GM13977 (cell line): ENCODE measurements at regions not wholly inside any gene's neighbourhood (a gene's known extent, or its start where the extent isn't known, plus 50 kb on each side); places are given as distances from the start of the nearest gene placed in this dataset.

Experiments
- DNase-seq: peaks from one replicate; pipeline ENCODE4 v3.0.0; 2012; ENCODE audit warnings: low spot score
- CTCF ChIP-seq: IDR thresholded peaks from 2 replicates; pipeline ENCODE4 v1.5.1; 2012; ENCODE audit warnings: mild to moderate bottlenecking, control low read depth; ENCODE audit not compliant: insufficient read depth; ENCODE audit errors: extremely low read depth, missing control alignments
- in situ Hi-C: fragments of 300-500 bp; cut with MboI; formaldehyde crosslinking; loops from one replicate; pipeline ENCODE4 v1.12.0; 2022; ENCODE audit warnings: low sequenced_read_pairs, low pct_unique_long_range_greater_than_20kb, mixed read lengths, inconsistent platforms; ENCODE audit not compliant: unreplicated experiment

- in situ Hi-C loops, result no loop called here
- no peak for TF ChIP-seq CTCF
- no peak for DNase-seq
Measured at GRCh38 chr2:22616031-22616430, 768.9 kb upstream of the KLHL29 start.

- no peak for DNase-seq
- no peak for TF ChIP-seq CTCF
- in situ Hi-C loops, result no loop called here
Measured at GRCh38 chr2:22623620-22624019, 761.4 kb upstream of the KLHL29 start.

DNA sequence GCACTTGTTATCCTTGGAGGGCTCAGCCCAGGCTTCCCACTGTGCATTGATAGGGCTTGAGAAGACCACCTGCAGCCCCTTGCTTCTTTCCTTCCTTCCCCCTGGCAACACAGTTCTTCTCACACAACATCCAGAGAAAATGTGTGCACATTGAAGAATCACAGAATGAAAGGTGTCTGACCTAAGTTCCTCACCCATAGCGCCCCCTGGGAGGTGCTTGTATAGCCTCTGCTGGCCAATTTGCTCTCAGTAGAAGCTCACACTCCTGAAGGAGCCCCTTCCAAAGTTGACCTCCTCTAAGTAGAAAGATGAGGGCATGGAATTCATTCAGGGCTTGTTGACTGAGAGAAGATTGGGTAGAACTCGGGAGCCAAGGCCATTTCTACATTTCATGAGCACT is 758.4 kb upstream of the KLHL29 start:
- in situ Hi-C loops, result no loop called here
- no peak for DNase-seq
- peak; percentile 21 for TF ChIP-seq CTCF

- no peak for DNase-seq
- in situ Hi-C loops, result no loop called here
- TF ChIP-seq CTCF, result no peak
Measured at GRCh38 chr2:22628221-22628620, 756.8 kb upstream of the KLHL29 start.

DNA sequence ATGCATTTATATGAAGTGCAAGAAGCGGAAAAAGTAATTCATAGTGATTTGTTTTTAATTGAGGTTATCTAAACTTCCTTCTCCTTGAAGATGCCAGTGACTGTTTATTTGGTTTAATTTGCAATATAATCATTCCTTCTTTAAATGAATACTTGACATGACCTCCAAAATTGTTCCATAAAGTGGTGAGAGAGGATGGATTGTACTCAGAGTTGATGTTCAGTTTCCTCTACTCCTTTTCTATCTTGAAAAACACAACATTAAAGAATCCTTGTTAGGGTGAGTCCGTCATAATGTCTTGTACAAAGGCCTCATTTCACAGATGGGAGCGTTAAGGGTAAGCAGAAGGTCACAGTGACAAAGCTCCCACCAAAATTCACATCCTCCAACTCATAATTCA is 756.1 kb upstream of the KLHL29 start:
- in situ Hi-C loops, result no loop called here
- no peak for DNase-seq
- TF ChIP-seq CTCF, result no peak

GRCh38 chr2:22634167-22634566 is 750.8 kb upstream of the KLHL29 start:
- DNase-seq, result no peak
- no peak for TF ChIP-seq CTCF
- in situ Hi-C loops, result no loop called here

DNA sequence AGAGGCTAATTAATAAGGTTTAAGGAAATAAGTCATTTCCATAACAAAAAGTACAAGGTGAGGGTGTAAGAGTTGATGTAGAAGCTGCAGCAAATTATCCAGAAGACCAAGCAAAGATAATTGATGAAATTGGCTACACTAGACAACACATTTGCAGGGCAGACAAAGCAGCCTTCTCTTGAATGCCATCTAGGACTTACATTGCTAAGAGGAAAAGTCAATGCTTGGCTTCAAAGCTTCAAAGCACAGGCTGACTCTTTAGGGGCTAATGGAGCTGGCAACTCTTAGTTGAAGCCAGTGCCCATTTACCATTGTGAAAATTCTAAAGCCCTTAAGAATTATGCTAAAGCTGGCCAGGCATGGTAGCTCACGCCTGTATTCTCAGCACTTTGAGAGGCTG is 728.6 kb upstream of the KLHL29 start:
- in situ Hi-C loops, result no loop called here
- no peak for TF ChIP-seq CTCF
- no peak for DNase-seq
